ENCODE measurements at regions not wholly inside any gene's neighbourhood (a gene's known extent, or its start where the extent isn't known, plus 50 kb on each side); places are given as distances from the start of the nearest gene placed in this dataset.
A peak's percentile ranks its signal among the peaks of the same experiment; 100 is the strongest.
"Not testable (repeated sequence)": the region's sequence is repeated elsewhere in the genome, so short reads cannot be mapped to it uniquely, and the experiment has no call there.

- DNase-seq (ENCODE audit: low spot score): no peak
Measured at GRCh38 chr1:5150191-5150590, 495.8 kb downstream of the AJAP1 start.

GRCh38 chr1:5147806-5148205 lies 493.4 kb downstream of the AJAP1 start:
- no peak for DNase-seq (ENCODE audit: low spot score)

GRCh38 chr1:5142389-5142788 lies 488.0 kb downstream of the AJAP1 start:
- DNase-seq (ENCODE audit: low spot score): no peak

GRCh38 chr1:5141750-5142149 lies 487.3 kb downstream of the AJAP1 start:
- no peak for DNase-seq (ENCODE audit: low spot score)

GRCh38 chr1:5140962-5141361 lies 486.6 kb downstream of the AJAP1 start:
- no peak for DNase-seq (ENCODE audit: low spot score)

- no peak for DNase-seq (ENCODE audit: low spot score)
Measured at GRCh38 chr1:5140136-5140535, 485.7 kb downstream of the AJAP1 start.

GRCh38 chr1:5129746-5130355 lies 475.4 kb downstream of the AJAP1 start:
- DNase-seq (ENCODE audit: low spot score): no peak

GRCh38 chr1:5125208-5125607 lies 470.8 kb downstream of the AJAP1 start:
- no peak for DNase-seq (ENCODE audit: low spot score)

- no peak for DNase-seq (ENCODE audit: low spot score)
Measured at GRCh38 chr1:5120559-5120958, 466.1 kb downstream of the AJAP1 start.

GRCh38 chr1:5119366-5120234 lies 465.2 kb downstream of the AJAP1 start:
- no peak for DNase-seq (ENCODE audit: low spot score)

GRCh38 chr1:5118771-5119170 lies 464.4 kb downstream of the AJAP1 start:
- not testable (repeated sequence) for DNase-seq (ENCODE audit: low spot score)

- DNase-seq (ENCODE audit: low spot score): not testable (repeated sequence)
Measured at GRCh38 chr1:5118292-5118691, 463.9 kb downstream of the AJAP1 start.

GRCh38 chr1:5111581-5111980 lies 457.2 kb downstream of the AJAP1 start:
- DNase-seq (ENCODE audit: low spot score): no peak

- DNase-seq (ENCODE audit: low spot score): no peak
Measured at GRCh38 chr1:5110508-5110907, 456.1 kb downstream of the AJAP1 start.

- no peak for DNase-seq (ENCODE audit: low spot score)
Measured at GRCh38 chr1:5109633-5110032, 455.2 kb downstream of the AJAP1 start.

- DNase-seq (ENCODE audit: low spot score): no peak
Measured at GRCh38 chr1:5108740-5109139, 454.3 kb downstream of the AJAP1 start.

GRCh38 chr1:5105744-5106143 lies 451.3 kb downstream of the AJAP1 start:
- DNase-seq (ENCODE audit: low spot score): no peak

- peak; percentile 47 for DNase-seq (ENCODE audit: low spot score)
Measured at GRCh38 chr1:5099558-5099957, 445.1 kb downstream of the AJAP1 start.

GRCh38 chr1:5098981-5099385 lies 444.6 kb downstream of the AJAP1 start:
- no peak for DNase-seq (ENCODE audit: low spot score)

GRCh38 chr1:5093042-5093441 lies 438.6 kb downstream of the AJAP1 start:
- no peak for DNase-seq (ENCODE audit: low spot score)

- no peak for DNase-seq (ENCODE audit: low spot score)
Measured at GRCh38 chr1:5084676-5085075, 430.3 kb downstream of the AJAP1 start.

- DNase-seq (ENCODE audit: low spot score): no peak
Measured at GRCh38 chr1:5067246-5067645, 412.8 kb downstream of the AJAP1 start.

GRCh38 chr1:5053744-5054143 lies 399.3 kb downstream of the AJAP1 start:
- no peak for DNase-seq (ENCODE audit: low spot score)

Data from ureter (tissue), 1 donor.